ENCODE measurements at regions not wholly inside any gene's neighbourhood (a gene's known extent, or its start where the extent isn't known, plus 50 kb on each side); places are given as distances from the start of the nearest gene placed in this dataset.

DNA sequence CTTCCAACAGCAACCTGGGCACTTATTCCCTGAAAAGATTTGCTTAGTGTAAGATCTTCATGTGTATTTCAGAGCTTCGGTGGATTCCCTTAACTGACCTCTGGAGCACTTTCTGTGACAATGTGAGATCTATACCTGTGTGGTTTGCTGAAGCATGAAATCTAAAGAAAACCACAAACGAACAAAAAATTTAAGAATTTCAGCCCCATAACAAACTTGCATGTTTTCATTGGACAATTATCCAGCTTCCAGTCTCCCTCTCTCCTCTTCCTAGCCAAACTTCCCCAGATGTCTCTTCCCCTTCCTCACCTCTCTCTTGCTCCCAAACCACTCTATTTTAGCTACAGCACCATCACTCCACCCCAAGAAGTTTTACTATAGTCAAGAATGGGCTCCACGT lies 279.9 kb upstream of the SORCS1 start:
- DNase-seq (ENCODE audit: low read depth): no peak
- TF ChIP-seq, protein P1, sequence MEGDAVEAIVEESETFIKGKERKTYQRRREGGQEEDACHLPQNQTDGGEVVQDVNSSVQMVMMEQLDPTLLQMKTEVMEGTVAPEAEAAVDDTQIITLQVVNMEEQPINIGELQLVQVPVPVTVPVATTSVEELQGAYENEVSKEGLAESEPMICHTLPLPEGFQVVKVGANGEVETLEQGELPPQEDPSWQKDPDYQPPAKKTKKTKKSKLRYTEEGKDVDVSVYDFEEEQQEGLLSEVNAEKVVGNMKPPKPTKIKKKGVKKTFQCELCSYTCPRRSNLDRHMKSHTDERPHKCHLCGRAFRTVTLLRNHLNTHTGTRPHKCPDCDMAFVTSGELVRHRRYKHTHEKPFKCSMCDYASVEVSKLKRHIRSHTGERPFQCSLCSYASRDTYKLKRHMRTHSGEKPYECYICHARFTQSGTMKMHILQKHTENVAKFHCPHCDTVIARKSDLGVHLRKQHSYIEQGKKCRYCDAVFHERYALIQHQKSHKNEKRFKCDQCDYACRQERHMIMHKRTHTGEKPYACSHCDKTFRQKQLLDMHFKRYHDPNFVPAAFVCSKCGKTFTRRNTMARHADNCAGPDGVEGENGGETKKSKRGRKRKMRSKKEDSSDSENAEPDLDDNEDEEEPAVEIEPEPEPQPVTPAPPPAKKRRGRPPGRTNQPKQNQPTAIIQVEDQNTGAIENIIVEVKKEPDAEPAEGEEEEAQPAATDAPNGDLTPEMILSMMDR (conservative IDR thresholded peaks at IDR 0.05; ENCODE audit: low read depth, low read length): no peak
- H3K4me3 ChIP-seq (ENCODE audit: low read depth, low read length): no peak overlapping the region

DNA sequence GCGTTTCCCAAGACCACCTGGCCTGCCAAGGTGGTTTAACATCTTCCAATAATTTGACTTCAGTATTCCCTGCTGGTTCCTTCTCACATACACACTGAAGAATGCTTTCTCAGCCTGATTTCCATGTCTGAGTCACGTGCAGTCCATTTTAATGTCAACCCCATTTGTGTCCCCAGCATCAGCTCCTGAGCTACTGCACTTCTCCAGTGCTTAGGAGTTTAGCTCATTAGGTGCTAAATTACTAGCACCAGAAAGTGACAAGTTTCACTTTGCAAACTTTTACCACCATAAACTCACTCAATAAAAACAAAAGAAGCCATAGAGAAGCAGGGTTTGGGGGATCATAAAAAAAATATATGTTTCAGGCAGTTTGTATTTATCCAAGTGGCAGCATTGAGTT lies 279.3 kb upstream of the SORCS1 start:
- TF ChIP-seq, protein P1 (conservative IDR thresholded peaks at IDR 0.05; ENCODE audit: low read depth, low read length): no peak
- DNase-seq (ENCODE audit: low read depth): no peak
- H3K4me3 ChIP-seq (ENCODE audit: low read depth, low read length): no peak overlapping the region

DNA sequence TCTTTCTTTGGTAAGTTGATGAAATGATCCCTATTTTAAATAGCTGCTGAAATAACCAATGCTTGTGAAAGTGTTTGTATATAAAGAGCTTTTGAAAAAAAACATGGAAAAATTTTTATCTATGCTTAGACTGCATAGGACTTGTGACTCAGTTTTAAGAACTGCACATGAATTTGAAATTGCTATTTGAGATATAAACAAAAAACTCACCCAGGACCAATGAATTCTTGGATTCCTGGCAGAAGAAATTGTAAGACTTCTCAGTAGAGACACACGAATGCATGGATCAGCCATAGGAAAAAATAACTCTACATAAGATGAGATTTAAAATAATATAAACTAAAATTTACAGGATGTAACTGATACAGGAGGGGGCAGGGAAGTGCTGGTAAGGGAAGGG lies 278.8 kb upstream of the SORCS1 start:
- TF ChIP-seq, protein P1 (conservative IDR thresholded peaks at IDR 0.05; ENCODE audit: low read depth, low read length): no peak
- no peak overlapping the region for H3K4me3 ChIP-seq (ENCODE audit: low read depth, low read length)
- no peak for DNase-seq (ENCODE audit: low read depth)

DNA sequence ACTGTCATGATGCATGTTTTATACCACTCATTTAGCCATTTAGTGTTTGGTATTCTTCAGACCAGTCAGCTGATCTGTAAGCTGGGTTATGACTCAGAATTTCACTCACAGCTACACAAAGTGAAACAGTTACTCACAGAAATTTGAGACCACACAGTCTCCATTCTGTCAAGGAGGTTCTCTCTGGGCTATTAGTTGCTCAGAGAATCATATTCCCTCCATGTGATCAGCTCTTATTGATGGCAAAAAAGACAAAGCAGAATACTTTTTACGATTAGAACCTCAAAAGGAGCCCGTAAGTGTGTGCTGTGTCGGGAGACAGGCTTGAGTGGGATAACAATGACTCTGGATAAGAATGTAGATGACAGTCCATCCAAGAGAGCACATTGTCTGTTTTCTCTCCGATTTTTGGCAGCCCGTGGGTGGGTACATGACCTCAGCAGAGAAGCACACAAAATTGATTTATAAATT lies 277.6 kb upstream of the SORCS1 start:
- TF ChIP-seq, protein P1 (conservative IDR thresholded peaks at IDR 0.05; ENCODE audit: low read depth, low read length): no peak
- no peak overlapping the region for H3K4me3 ChIP-seq (ENCODE audit: low read depth, low read length)
- peak; percentile 62 for DNase-seq (ENCODE audit: low read depth)

DNA sequence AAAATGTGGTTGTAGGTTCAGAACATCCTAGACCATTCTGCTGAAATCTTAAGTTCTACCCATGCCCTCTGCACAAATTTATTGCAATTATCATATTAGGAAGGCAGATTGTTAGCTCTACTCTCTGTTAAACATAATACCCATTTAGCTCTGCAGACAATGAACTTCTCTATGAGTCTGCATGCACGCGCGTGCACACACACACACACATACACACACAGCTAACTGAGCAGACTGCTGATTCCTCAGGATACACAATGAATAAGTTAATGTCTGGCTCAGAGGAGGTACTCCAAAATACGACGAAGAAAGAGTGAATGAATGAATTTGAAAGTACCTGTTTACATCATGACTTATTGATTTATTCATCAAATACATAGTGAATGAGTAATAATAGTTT lies 276.2 kb upstream of the SORCS1 start:
- no peak overlapping the region for H3K4me3 ChIP-seq (ENCODE audit: low read depth, low read length)
- TF ChIP-seq, protein P1 (conservative IDR thresholded peaks at IDR 0.05; ENCODE audit: low read depth, low read length): no peak
- no peak for DNase-seq (ENCODE audit: low read depth)

DNA sequence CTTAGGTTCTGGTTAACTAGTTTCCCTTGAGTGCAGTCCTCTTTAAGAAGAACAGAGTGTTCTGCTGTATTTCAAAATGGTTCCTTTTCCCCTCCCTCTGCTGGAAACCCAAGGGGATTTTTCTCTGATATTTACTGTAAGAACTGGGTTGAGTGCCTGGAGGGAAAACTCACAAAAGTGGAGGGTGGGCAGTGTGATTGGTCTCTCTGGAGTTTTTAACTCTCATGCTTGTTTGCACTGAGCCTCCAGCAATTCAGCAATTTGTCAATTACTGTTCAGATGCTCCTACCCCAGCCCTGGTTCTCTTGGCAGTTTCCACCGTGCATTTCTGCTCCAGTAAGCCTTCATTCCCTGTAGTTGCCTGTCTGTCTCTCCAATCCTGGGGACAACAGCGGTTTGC lies 273.4 kb upstream of the SORCS1 start:
- TF ChIP-seq, protein P1 (conservative IDR thresholded peaks at IDR 0.05; ENCODE audit: low read depth, low read length): no peak
- no peak for DNase-seq (ENCODE audit: low read depth)
- no peak overlapping the region for H3K4me3 ChIP-seq (ENCODE audit: low read depth, low read length)

DNA sequence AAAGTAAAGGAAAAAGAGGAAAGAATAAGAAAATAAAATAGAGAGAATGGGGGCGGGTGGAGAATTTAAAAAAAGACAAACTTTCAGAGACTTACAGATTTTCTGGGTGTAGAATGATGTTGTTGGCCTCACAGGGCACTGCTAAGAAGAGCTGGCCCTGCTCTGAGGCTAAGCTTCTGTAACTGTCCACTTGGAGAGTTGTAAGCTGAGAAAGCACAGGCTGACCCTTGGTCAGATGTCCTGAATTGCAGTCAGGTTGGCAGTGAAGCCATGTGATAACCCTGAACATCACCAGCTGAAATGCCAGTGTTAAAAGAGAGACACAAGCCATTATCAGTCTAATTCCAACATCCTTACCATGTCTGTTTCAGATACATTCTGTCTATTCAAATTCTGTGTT lies 272.1 kb upstream of the SORCS1 start:
- TF ChIP-seq, protein P1 (conservative IDR thresholded peaks at IDR 0.05; ENCODE audit: low read depth, low read length): no peak
- no peak overlapping the region for H3K4me3 ChIP-seq (ENCODE audit: low read depth, low read length)
- DNase-seq (ENCODE audit: low read depth): no peak
